ENCODE measurements at regions not wholly inside any gene's neighbourhood (a gene's known extent, or its start where the extent isn't known, plus 50 kb on each side); places are given as distances from the start of the nearest gene placed in this dataset.

DNA sequence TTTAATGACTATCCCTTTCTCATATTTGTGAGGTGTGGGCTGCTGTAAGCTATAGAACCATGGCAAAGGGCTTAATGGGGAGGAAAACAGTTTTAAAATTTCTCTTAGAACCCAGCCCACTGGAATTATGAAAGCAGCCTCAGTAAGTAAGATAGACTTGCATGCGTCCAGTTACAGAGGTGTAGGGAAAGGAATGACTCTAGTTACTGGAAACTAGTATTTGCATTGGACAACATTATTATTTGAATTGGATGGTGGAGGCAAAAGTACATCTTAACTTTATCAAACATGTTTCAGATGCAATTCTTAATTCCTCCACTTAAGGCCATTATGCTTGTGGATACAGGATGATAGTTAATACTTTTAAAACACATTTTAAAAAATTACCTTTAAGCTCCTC is 292.9 kb downstream of the SPRY2 start:
- H3K36me3 ChIP-seq (ENCODE audit: control insufficient read depth in 1 of 2, insufficient read depth in 2 of 2, low read length in 2 of 2): no peaks in the 10 kb centered on the region
- H3K27me3 ChIP-seq (ENCODE audit: control insufficient read depth in 1 of 2, insufficient read depth in 2 of 2, low read length in 2 of 2): no peaks in the 10 kb centered on the region
- H3K4me3 ChIP-seq (ENCODE audit: low read depth in 1 of 2, low read length in 2 of 2): no peak overlapping the region
- no peaks in the 10 kb centered on the region for H3K4me1 ChIP-seq (ENCODE audit: control insufficient read depth in 1 of 2, insufficient read depth in 2 of 2, low read length in 2 of 2)
- H3K9me3 ChIP-seq (ENCODE audit: control insufficient read depth in 1 of 2, low read length in 2 of 2): no peaks in the 10 kb centered on the region
- H3K27ac ChIP-seq (ENCODE audit: low read depth, low read length): no peak overlapping the region
- no peak overlapping the region for H3K9ac ChIP-seq (ENCODE audit: low read depth in 1 of 2, low read length in 2 of 2)

DNA sequence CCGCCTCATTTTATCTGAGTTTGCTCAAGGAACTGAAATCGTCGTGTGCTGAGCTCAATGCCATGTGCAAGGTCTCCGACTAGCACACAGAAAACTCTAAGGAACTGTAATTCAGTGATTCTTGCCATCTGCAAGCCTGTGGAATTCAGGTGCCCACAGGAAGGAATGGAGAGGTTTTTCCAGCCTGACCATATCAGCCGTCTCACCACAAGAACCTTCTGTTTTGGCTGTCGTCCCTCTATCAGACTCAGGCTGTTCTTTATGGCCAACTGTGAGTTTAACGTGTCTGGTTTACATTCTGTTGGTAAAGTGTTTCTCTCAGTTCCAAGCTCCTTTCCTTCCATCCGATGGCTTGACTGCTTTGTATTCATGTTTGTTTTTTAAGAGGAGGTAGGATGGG is 293.5 kb downstream of the SPRY2 start:
- no peaks in the 10 kb centered on the region for H3K9me3 ChIP-seq (ENCODE audit: control insufficient read depth in 1 of 2, low read length in 2 of 2)
- no peaks in the 10 kb centered on the region for H3K4me1 ChIP-seq (ENCODE audit: control insufficient read depth in 1 of 2, insufficient read depth in 2 of 2, low read length in 2 of 2)
- no peak overlapping the region for H3K4me3 ChIP-seq (ENCODE audit: low read depth in 1 of 2, low read length in 2 of 2)
- no peak overlapping the region for H3K27ac ChIP-seq (ENCODE audit: low read depth, low read length)
- no peaks in the 10 kb centered on the region for H3K27me3 ChIP-seq (ENCODE audit: control insufficient read depth in 1 of 2, insufficient read depth in 2 of 2, low read length in 2 of 2)
- H3K36me3 ChIP-seq (ENCODE audit: control insufficient read depth in 1 of 2, insufficient read depth in 2 of 2, low read length in 2 of 2): no peaks in the 10 kb centered on the region
- no peak overlapping the region for H3K9ac ChIP-seq (ENCODE audit: low read depth in 1 of 2, low read length in 2 of 2)

GRCh38 chr13:80040981-80041317 is 300.0 kb downstream of the SPRY2 start:
- Histone ChIP-seq H3K27me3 (ENCODE audit: control insufficient read depth in 1 of 2, insufficient read depth in 2 of 2, low read length in 2 of 2) (no peaks in the 10 kb centered on the region), H3K4me3 (ENCODE audit: low read depth in 1 of 2, low read length in 2 of 2) (no peak overlapping the region), H3K9me3 (ENCODE audit: control insufficient read depth in 1 of 2, low read length in 2 of 2) (no peaks in the 10 kb centered on the region), H3K4me1 (ENCODE audit: control insufficient read depth in 1 of 2, insufficient read depth in 2 of 2, low read length in 2 of 2) (peaks cover 0 to 8% of the 10 kb centered on the region in 2 donors), H3K9ac (ENCODE audit: low read depth in 1 of 2, low read length in 2 of 2) (no peak overlapping the region), H3K27ac (ENCODE audit: low read depth, low read length) (no peak overlapping the region), H3K36me3 (ENCODE audit: control insufficient read depth in 1 of 2, insufficient read depth in 2 of 2, low read length in 2 of 2) (no peaks in the 10 kb centered on the region)

GRCh38 chr13:80040196-80040980 is 300.5 kb downstream of the SPRY2 start:
- no peaks in the 10 kb centered on the region for H3K27me3 ChIP-seq (ENCODE audit: control insufficient read depth in 1 of 2, insufficient read depth in 2 of 2, low read length in 2 of 2)
- H3K36me3 ChIP-seq (ENCODE audit: control insufficient read depth in 1 of 2, insufficient read depth in 2 of 2, low read length in 2 of 2): no peaks in the 10 kb centered on the region
- H3K27ac ChIP-seq (ENCODE audit: low read depth, low read length): no peak overlapping the region
- H3K4me3 ChIP-seq (ENCODE audit: low read depth in 1 of 2, low read length in 2 of 2): no peak overlapping the region
- H3K9ac ChIP-seq (ENCODE audit: low read depth in 1 of 2, low read length in 2 of 2): no peak overlapping the region
- no peaks in the 10 kb centered on the region for H3K9me3 ChIP-seq (ENCODE audit: control insufficient read depth in 1 of 2, low read length in 2 of 2)
- peaks cover 0 to 8% of the 10 kb centered on the region in 2 donors for H3K4me1 ChIP-seq (ENCODE audit: control insufficient read depth in 1 of 2, insufficient read depth in 2 of 2, low read length in 2 of 2)

- Histone ChIP-seq H3K36me3 (ENCODE audit: control insufficient read depth in 1 of 2, insufficient read depth in 2 of 2, low read length in 2 of 2) (no peaks in the 10 kb centered on the region), H3K9me3 (ENCODE audit: control insufficient read depth in 1 of 2, low read length in 2 of 2) (no peaks in the 10 kb centered on the region), H3K4me1 (ENCODE audit: control insufficient read depth in 1 of 2, insufficient read depth in 2 of 2, low read length in 2 of 2) (peaks cover 0 to 8% of the 10 kb centered on the region in 2 donors), H3K4me3 (ENCODE audit: low read depth in 1 of 2, low read length in 2 of 2) (no peak overlapping the region), H3K27me3 (ENCODE audit: control insufficient read depth in 1 of 2, insufficient read depth in 2 of 2, low read length in 2 of 2) (no peaks in the 10 kb centered on the region), H3K9ac (ENCODE audit: low read depth in 1 of 2, low read length in 2 of 2) (no peak overlapping the region), H3K27ac (ENCODE audit: low read depth, low read length) (no peak overlapping the region)
Observed at GRCh38 chr13:80039000-80039399, 301.9 kb downstream of the SPRY2 start.

DNA sequence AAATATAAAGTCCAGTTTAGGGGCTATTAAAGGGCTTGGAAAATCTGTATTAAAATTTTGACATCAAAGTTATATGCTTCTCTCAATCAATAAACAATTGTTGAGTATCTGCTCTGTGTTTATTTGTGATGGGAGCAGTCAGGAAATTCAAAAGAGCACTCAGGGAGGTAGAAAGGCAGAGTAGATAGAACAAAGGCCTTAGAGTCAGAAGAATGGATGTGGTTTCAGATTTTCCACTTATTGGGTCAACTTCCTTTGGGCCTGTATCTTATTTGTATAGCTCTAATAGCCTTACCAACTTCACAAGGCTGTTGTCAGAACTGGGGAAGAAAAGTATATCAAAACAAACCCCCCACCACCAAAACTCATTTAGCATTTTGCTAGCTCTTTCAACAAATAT is 302.6 kb downstream of the SPRY2 start:
- H3K27me3 ChIP-seq (ENCODE audit: control insufficient read depth in 1 of 2, insufficient read depth in 2 of 2, low read length in 2 of 2): no peaks in the 10 kb centered on the region
- H3K9me3 ChIP-seq (ENCODE audit: control insufficient read depth in 1 of 2, low read length in 2 of 2): no peaks in the 10 kb centered on the region
- H3K9ac ChIP-seq (ENCODE audit: low read depth in 1 of 2, low read length in 2 of 2): no peak overlapping the region
- no peak overlapping the region for H3K27ac ChIP-seq (ENCODE audit: low read depth, low read length)
- H3K4me1 ChIP-seq (ENCODE audit: control insufficient read depth in 1 of 2, insufficient read depth in 2 of 2, low read length in 2 of 2): peaks cover 0 to 8% of the 10 kb centered on the region in 2 donors
- H3K36me3 ChIP-seq (ENCODE audit: control insufficient read depth in 1 of 2, insufficient read depth in 2 of 2, low read length in 2 of 2): no peaks in the 10 kb centered on the region
- no peak overlapping the region for H3K4me3 ChIP-seq (ENCODE audit: low read depth in 1 of 2, low read length in 2 of 2)

GRCh38 chr13:80037505-80037888 is 303.4 kb downstream of the SPRY2 start:
- H3K27me3 ChIP-seq (ENCODE audit: control insufficient read depth in 1 of 2, insufficient read depth in 2 of 2, low read length in 2 of 2): no peaks in the 10 kb centered on the region
- no peak overlapping the region for H3K9ac ChIP-seq (ENCODE audit: low read depth in 1 of 2, low read length in 2 of 2)
- H3K9me3 ChIP-seq (ENCODE audit: control insufficient read depth in 1 of 2, low read length in 2 of 2): no peaks in the 10 kb centered on the region
- H3K4me3 ChIP-seq (ENCODE audit: low read depth in 1 of 2, low read length in 2 of 2): no peak overlapping the region
- no peak overlapping the region for H3K27ac ChIP-seq (ENCODE audit: low read depth, low read length)
- H3K36me3 ChIP-seq (ENCODE audit: control insufficient read depth in 1 of 2, insufficient read depth in 2 of 2, low read length in 2 of 2): no peaks in the 10 kb centered on the region
- H3K4me1 ChIP-seq (ENCODE audit: control insufficient read depth in 1 of 2, insufficient read depth in 2 of 2, low read length in 2 of 2): peaks cover 0 to 8% of the 10 kb centered on the region in 2 donors

DNA sequence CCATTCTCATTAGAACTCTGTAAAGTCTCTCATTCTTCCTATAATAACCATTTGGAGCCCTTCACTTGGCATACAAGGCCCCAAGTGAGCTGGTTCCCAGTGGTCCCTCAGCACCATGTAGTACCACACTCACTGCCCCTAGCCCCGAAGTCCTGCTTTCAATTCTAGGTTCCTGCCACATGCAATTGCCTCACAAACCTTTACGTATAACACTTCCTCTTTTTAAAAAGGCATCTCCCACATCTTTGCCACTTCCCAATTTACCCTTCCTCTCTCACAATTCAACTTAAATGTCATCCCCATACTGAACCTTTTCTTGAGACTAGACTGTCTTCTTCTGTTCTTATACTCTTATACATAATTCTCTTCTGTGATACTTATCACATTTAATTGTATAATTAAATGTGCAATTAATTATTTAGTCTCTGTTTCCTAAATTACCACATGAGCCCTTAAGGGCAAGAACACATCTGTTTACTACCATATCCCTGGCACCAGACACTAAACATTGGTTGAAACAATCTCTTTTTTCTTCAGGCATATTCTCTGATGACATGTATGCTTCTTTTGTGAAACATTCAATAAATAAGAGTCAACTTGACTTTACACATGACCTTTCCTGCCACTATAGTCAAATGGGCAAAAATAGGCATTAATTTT is 304.0 kb downstream of the SPRY2 start:
- Histone ChIP-seq H3K27ac (ENCODE audit: low read depth, low read length) (no peak overlapping the region), H3K9ac (ENCODE audit: low read depth in 1 of 2, low read length in 2 of 2) (no peak overlapping the region), H3K36me3 (ENCODE audit: control insufficient read depth in 1 of 2, insufficient read depth in 2 of 2, low read length in 2 of 2) (no peaks in the 10 kb centered on the region), H3K4me1 (ENCODE audit: control insufficient read depth in 1 of 2, insufficient read depth in 2 of 2, low read length in 2 of 2) (peaks cover 0 to 8% of the 10 kb centered on the region in 2 donors), H3K4me3 (ENCODE audit: low read depth in 1 of 2, low read length in 2 of 2) (no peak overlapping the region), H3K9me3 (ENCODE audit: control insufficient read depth in 1 of 2, low read length in 2 of 2) (no peaks in the 10 kb centered on the region), H3K27me3 (ENCODE audit: control insufficient read depth in 1 of 2, insufficient read depth in 2 of 2, low read length in 2 of 2) (no peaks in the 10 kb centered on the region)

DNA sequence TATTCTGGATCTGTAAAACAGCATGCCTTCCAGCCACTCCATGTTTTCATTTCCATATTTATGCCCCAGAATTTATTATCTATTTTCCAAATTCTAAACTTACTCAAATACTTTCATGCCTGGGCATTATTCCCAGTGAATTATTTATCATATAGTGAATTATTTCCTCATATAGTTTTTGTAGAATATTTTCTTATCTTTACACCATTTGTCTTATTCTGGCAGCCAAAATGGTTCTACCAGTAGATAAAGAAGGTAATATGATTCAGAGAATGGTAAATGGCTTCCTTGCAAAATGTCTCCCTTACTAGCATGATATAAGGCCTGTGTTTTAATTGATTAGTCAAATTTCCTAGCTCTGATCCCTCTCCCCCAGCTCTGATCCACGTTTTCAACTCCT is 305.8 kb downstream of the SPRY2 start:
- no peaks in the 10 kb centered on the region for H3K9me3 ChIP-seq (ENCODE audit: control insufficient read depth in 1 of 2, low read length in 2 of 2)
- H3K36me3 ChIP-seq (ENCODE audit: control insufficient read depth in 1 of 2, insufficient read depth in 2 of 2, low read length in 2 of 2): no peaks in the 10 kb centered on the region
- H3K4me1 ChIP-seq (ENCODE audit: control insufficient read depth in 1 of 2, insufficient read depth in 2 of 2, low read length in 2 of 2): peaks cover 0 to 14% of the 10 kb centered on the region in 2 donors
- no peak overlapping the region for H3K4me3 ChIP-seq (ENCODE audit: low read depth in 1 of 2, low read length in 2 of 2)
- no peak overlapping the region for H3K27ac ChIP-seq (ENCODE audit: low read depth, low read length)
- H3K27me3 ChIP-seq (ENCODE audit: control insufficient read depth in 1 of 2, insufficient read depth in 2 of 2, low read length in 2 of 2): no peaks in the 10 kb centered on the region
- no peak overlapping the region for H3K9ac ChIP-seq (ENCODE audit: low read depth in 1 of 2, low read length in 2 of 2)

GRCh38 chr13:80033951-80034350 is 307.0 kb downstream of the SPRY2 start:
- Histone ChIP-seq H3K27me3 (ENCODE audit: control insufficient read depth in 1 of 2, insufficient read depth in 2 of 2, low read length in 2 of 2) (no peaks in the 10 kb centered on the region), H3K36me3 (ENCODE audit: control insufficient read depth in 1 of 2, insufficient read depth in 2 of 2, low read length in 2 of 2) (no peaks in the 10 kb centered on the region), H3K27ac (ENCODE audit: low read depth, low read length) (no peak overlapping the region), H3K4me3 (ENCODE audit: low read depth in 1 of 2, low read length in 2 of 2) (no peak overlapping the region), H3K9ac (ENCODE audit: low read depth in 1 of 2, low read length in 2 of 2) (no peak overlapping the region), H3K4me1 (ENCODE audit: control insufficient read depth in 1 of 2, insufficient read depth in 2 of 2, low read length in 2 of 2) (peaks cover 0 to 14% of the 10 kb centered on the region in 2 donors), H3K9me3 (ENCODE audit: control insufficient read depth in 1 of 2, low read length in 2 of 2) (no peaks in the 10 kb centered on the region)
